ENCODE measurements at regions not wholly inside any gene's neighbourhood (a gene's known extent, or its start where the extent isn't known, plus 50 kb on each side); places are given as distances from the start of the nearest gene placed in this dataset.

DNA sequence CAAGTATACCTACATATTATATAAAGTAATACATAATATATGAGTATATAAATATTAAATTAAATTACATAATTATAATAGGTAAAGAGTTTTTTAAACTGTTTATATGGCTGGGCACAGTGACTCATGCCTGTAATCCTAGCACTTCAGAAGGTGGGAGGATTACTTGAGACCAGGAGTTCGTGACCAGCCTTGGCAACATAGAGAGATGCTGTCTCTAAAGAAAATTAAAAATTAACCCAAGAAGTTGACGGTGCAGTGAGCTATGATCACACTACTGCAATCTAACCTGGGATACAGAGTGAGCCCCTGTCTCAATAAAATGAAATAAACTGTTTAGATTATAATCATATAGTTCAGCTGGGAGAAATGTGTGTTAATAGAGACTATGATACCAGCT is 363.0 kb downstream of the DDX10 start:
- H3K36me3 Mint-ChIP-seq (ENCODE audit: low read depth), result no peaks in the 10 kb centered on the region
- POLR2A ChIA-PET, result no interaction called here

GRCh38 chr11:109029927-109030326 is 365.1 kb downstream of the DDX10 start:
- H3K4me1 Mint-ChIP-seq, result no peaks in the 10 kb centered on the region
- intact Hi-C loops (cut with DNase I, micrococcal nuclease), result no loop called here
- no peaks in the 10 kb centered on the region for H3K36me3 Mint-ChIP-seq (ENCODE audit: low read depth)
- peaks cover 3% of the 10 kb centered on the region for H3K27me3 Mint-ChIP-seq
- ATAC-seq (no peak), DNase-seq (no peak)
- CTCF ChIA-PET, result no interaction called here
- H3K9me3 Mint-ChIP-seq (ENCODE audit: low read depth), result no peaks in the 10 kb centered on the region
- H3K27ac Mint-ChIP-seq, result no peak overlapping the region
- POLR2A ChIA-PET, result no interaction called here
- H3K4me3 Mint-ChIP-seq, result no peak overlapping the region

More for the DNA sequence above, 363.0 kb downstream of the DDX10 start:
- ATAC-seq (no peak), DNase-seq (no peak)
- peaks cover under 1% of the 10 kb centered on the region for H3K27me3 Mint-ChIP-seq
- intact Hi-C loops (cut with DNase I, micrococcal nuclease), result no loop called here
- no peaks in the 10 kb centered on the region for H3K4me1 Mint-ChIP-seq
- H3K9me3 Mint-ChIP-seq (ENCODE audit: low read depth), result peaks cover 2% of the 10 kb centered on the region
- CTCF ChIA-PET, result no interaction called here
- no peak overlapping the region for H3K4me3 Mint-ChIP-seq
- no peak overlapping the region for H3K27ac Mint-ChIP-seq

- intact Hi-C loops (cut with DNase I, micrococcal nuclease), result no loop called here
- no peak for DNase-seq
Observed at GRCh38 chr11:109033627-109034338, 368.9 kb downstream of the DDX10 start.

GRCh38 chr11:109034339-109034696 is 369.4 kb downstream of the DDX10 start:
- DNase-seq, result no peak
- intact Hi-C loops (cut with DNase I, micrococcal nuclease), result no loop called here
- Mint-ChIP-seq H3K36me3 (ENCODE audit: low read depth) (no peaks in the 10 kb centered on the region), H3K27ac (no peak overlapping the region), H3K4me1 (no peaks in the 10 kb centered on the region), H3K9me3 (ENCODE audit: low read depth) (no peaks in the 10 kb centered on the region), H3K4me3 (no peak overlapping the region), H3K27me3 (peaks cover 6% of the 10 kb centered on the region)
- ATAC-seq, result no peak
- ChIA-PET CTCF (no interaction called here), POLR2A (no interaction called here)

More at GRCh38 chr11:109033627-109034338, 368.9 kb downstream of the DDX10 start:
- H3K27me3 Mint-ChIP-seq, result peaks cover 6% of the 10 kb centered on the region
- no peaks in the 10 kb centered on the region for H3K4me1 Mint-ChIP-seq
- no peak for ATAC-seq
- POLR2A ChIA-PET, result no interaction called here
- no peaks in the 10 kb centered on the region for H3K36me3 Mint-ChIP-seq (ENCODE audit: low read depth)
- no peak overlapping the region for H3K27ac Mint-ChIP-seq
- no peak overlapping the region for H3K4me3 Mint-ChIP-seq
- CTCF ChIA-PET, result no interaction called here
- no peaks in the 10 kb centered on the region for H3K9me3 Mint-ChIP-seq (ENCODE audit: low read depth)

DNA sequence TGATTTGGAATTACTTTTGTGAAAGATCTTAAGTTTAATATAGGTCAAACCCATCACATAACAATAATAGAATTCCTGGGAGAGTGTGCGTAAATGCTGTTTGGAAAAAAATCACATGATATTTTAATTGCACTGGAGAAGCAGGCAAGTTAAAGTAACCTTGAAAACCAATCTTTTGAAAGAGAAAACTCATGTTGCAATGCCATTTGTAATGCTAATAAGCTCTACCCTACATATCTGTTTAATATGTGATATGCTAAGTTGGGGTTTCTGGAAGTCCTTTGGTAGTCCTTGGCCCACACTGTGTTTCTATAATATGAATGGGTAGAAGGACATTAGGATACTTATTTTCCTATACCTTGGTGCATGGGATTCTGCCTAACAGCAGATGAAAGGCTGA is 370.4 kb downstream of the DDX10 start:
- CTCF ChIA-PET, result no interaction called here

GRCh38 chr11:109036011-109036410 is 371.1 kb downstream of the DDX10 start:
- Mint-ChIP-seq H3K27me3 (peaks cover 6% of the 10 kb centered on the region), H3K9me3 (ENCODE audit: low read depth) (no peaks in the 10 kb centered on the region), H3K4me1 (no peaks in the 10 kb centered on the region), H3K4me3 (no peak overlapping the region), H3K27ac (no peak overlapping the region), H3K36me3 (ENCODE audit: low read depth) (no peaks in the 10 kb centered on the region)
- POLR2A ChIA-PET, result no interaction called here
- DNase-seq (no peak), ATAC-seq (no peak)
- intact Hi-C loops (cut with DNase I, micrococcal nuclease), result no loop called here
- CTCF ChIA-PET, result interaction anchor here (0.8 kb wide), 1 partner anchor 1319 kb away, joined by 3 read pairs; no protein-coding TSS in a partner anchor

More for the DNA sequence above, 370.4 kb downstream of the DDX10 start:
- Mint-ChIP-seq H3K9me3 (ENCODE audit: low read depth) (no peaks in the 10 kb centered on the region), H3K27me3 (peaks cover 6% of the 10 kb centered on the region), H3K4me3 (no peak overlapping the region), H3K36me3 (ENCODE audit: low read depth) (no peaks in the 10 kb centered on the region), H3K27ac (no peak overlapping the region), H3K4me1 (no peaks in the 10 kb centered on the region)
- intact Hi-C loops (cut with DNase I, micrococcal nuclease), result no loop called here
- POLR2A ChIA-PET, result no interaction called here
- DNase-seq, result no peak
- ATAC-seq, result no peak

GRCh38 chr11:109037856-109038780 is 373.2 kb downstream of the DDX10 start:
- ATAC-seq (no peak), DNase-seq (no peak)
- Mint-ChIP-seq H3K4me1 (no peaks in the 10 kb centered on the region), H3K27me3 (peaks cover 3% of the 10 kb centered on the region), H3K36me3 (ENCODE audit: low read depth) (no peaks in the 10 kb centered on the region), H3K4me3 (no peak overlapping the region), H3K9me3 (ENCODE audit: low read depth) (no peaks in the 10 kb centered on the region), H3K27ac (no peak overlapping the region)
- intact Hi-C loops (cut with DNase I, micrococcal nuclease), result no loop called here
- ChIA-PET CTCF (no interaction called here), POLR2A (no interaction called here)

GRCh38 chr11:109039611-109040010 is 374.7 kb downstream of the DDX10 start:
- no peak overlapping the region for H3K4me3 Mint-ChIP-seq
- H3K27me3 Mint-ChIP-seq, result peaks cover 3% of the 10 kb centered on the region
- CTCF ChIA-PET, result no interaction called here
- POLR2A ChIA-PET, result no interaction called here
- intact Hi-C loops (cut with DNase I, micrococcal nuclease), result no loop called here
- ATAC-seq (no peak), DNase-seq (no peak)
- H3K36me3 Mint-ChIP-seq (ENCODE audit: low read depth), result no peaks in the 10 kb centered on the region
- no peaks in the 10 kb centered on the region for H3K9me3 Mint-ChIP-seq (ENCODE audit: low read depth)
- no peaks in the 10 kb centered on the region for H3K4me1 Mint-ChIP-seq
- H3K27ac Mint-ChIP-seq, result no peak overlapping the region

- ChIA-PET POLR2A (no interaction called here), CTCF (no interaction called here)
- ATAC-seq (no peak), DNase-seq (no peak)
- no peaks in the 10 kb centered on the region for H3K4me1 Mint-ChIP-seq
- H3K27me3 Mint-ChIP-seq, result peaks cover 3% of the 10 kb centered on the region
- H3K27ac Mint-ChIP-seq, result no peak overlapping the region
- H3K36me3 Mint-ChIP-seq (ENCODE audit: low read depth), result no peaks in the 10 kb centered on the region
- H3K4me3 Mint-ChIP-seq, result no peak overlapping the region
- intact Hi-C loops (cut with DNase I, micrococcal nuclease), result no loop called here
- no peaks in the 10 kb centered on the region for H3K9me3 Mint-ChIP-seq (ENCODE audit: low read depth)
Observed at GRCh38 chr11:109040303-109040702, 375.4 kb downstream of the DDX10 start.

GRCh38 chr11:109041876-109042275 is 377.0 kb downstream of the DDX10 start:
- ChIA-PET POLR2A (no interaction called here), CTCF (no interaction called here)
- Mint-ChIP-seq H3K27me3 (peaks cover 5% of the 10 kb centered on the region), H3K27ac (no peak overlapping the region), H3K4me3 (no peak overlapping the region), H3K4me1 (no peaks in the 10 kb centered on the region), H3K9me3 (ENCODE audit: low read depth) (no peaks in the 10 kb centered on the region), H3K36me3 (ENCODE audit: low read depth) (no peaks in the 10 kb centered on the region)
- intact Hi-C loops (cut with DNase I, micrococcal nuclease), result no loop called here
- DNase-seq (no peak), ATAC-seq (no peak)

DNA sequence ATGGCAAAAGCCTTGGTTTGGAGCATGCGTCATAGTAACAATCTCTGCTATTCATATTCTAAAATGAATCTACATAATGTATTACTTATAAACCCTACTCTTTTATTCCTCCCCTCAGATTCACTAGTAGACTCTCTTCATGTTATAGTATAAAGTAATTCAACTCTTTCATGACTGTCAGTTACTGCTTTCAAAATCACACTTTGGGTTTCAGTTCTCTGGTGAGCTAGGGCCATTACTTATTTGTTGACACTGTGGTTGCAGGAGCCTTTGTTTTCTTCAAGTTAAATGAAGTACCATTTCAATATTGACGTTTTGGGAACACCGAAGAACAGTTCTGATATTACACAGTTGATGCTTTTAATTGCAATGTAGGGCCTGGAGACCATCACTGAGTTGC is 378.4 kb downstream of the DDX10 start:
- Mint-ChIP-seq H3K36me3 (ENCODE audit: low read depth) (no peaks in the 10 kb centered on the region), H3K4me1 (no peaks in the 10 kb centered on the region), H3K9me3 (ENCODE audit: low read depth) (no peaks in the 10 kb centered on the region), H3K4me3 (no peak overlapping the region), H3K27me3 (peaks cover 2% of the 10 kb centered on the region), H3K27ac (no peak overlapping the region)
- ChIA-PET POLR2A (no interaction called here), CTCF (no interaction called here)
- DNase-seq (no peak), ATAC-seq (no peak)
- intact Hi-C loops (cut with DNase I, micrococcal nuclease), result no loop called here

GRCh38 chr11:109046284-109046992 is 375.6 kb upstream of the C11orf87 start:
- no peak overlapping the region for H3K27ac Mint-ChIP-seq
- H3K27me3 Mint-ChIP-seq, result peaks cover 2% of the 10 kb centered on the region
- H3K9me3 Mint-ChIP-seq (ENCODE audit: low read depth), result no peaks in the 10 kb centered on the region
- intact Hi-C loops (cut with DNase I, micrococcal nuclease), result no loop called here
- no peaks in the 10 kb centered on the region for H3K36me3 Mint-ChIP-seq (ENCODE audit: low read depth)
- H3K4me3 Mint-ChIP-seq, result no peak overlapping the region
- ChIA-PET CTCF (interaction anchor here (0.9 kb wide), 1 partner anchor 12 kb away, joined by 3 read pairs; no protein-coding TSS in a partner anchor), POLR2A (no interaction called here)
- no peak for ATAC-seq
- H3K4me1 Mint-ChIP-seq, result no peaks in the 10 kb centered on the region
- DNase-seq, result no peak

Data from activated CD4-positive, alpha-beta T cell treated with anti-CD3 and anti-CD28 coated beads for 36 hours (primary cell).